ENCODE measurements at regions not wholly inside any gene's neighbourhood (a gene's known extent, or its start where the extent isn't known, plus 50 kb on each side); places are given as distances from the start of the nearest gene placed in this dataset.

- DNase-seq: peak; percentile 36
These were observed 423.1 kb downstream of the MAFB start for GRCh38 chr20:40265825-40266533.

GRCh38 chr20:40262219-40262618 lies 426.8 kb downstream of the MAFB start:
- no peak for DNase-seq

DNA sequence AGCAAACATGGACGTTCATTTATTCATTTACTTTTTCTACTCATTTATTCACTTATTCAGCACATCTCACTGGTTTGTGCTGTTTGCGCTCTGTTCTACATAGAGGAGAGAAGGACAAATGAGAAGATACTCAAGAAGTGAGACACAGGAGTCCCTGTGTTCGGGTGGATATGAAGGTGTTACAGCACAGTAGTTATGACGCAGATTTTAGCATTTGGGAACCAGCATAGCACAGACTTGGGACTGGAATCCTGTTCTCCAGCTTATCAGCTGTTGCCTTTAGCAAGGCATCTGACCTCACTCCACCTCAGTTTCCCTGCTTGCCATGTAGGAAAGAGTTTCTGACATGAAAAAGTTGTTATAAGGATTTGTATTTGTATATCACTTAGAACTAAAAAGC lies 430.1 kb downstream of the MAFB start:
- DNase-seq: no peak

GRCh38 chr20:40257763-40258162 lies 431.3 kb downstream of the MAFB start:
- DNase-seq: no peak

DNA sequence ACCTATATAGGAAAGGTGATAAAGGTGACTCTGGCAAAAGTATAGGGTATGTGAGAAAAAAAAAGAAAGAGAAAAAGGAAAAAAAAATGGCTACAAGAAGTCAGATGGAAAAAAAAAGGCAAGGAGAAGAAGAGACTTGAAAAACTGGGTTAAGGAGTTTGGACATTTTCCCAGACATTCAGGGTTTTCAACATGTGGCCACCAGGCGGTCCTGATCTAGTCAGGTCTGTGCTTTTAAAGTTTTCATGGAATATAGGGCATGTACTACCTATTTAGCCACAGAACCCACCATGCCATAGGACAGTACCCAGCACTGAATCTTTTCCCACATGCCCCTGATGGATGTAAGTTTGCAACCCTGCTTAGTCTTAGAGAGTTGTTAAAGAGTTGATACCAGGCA lies 433.7 kb downstream of the MAFB start:
- no peak for DNase-seq

GRCh38 chr20:40254023-40254772 lies 434.8 kb downstream of the MAFB start:
- no peak for DNase-seq

- DNase-seq: peak; percentile 7
These were observed 437.6 kb downstream of the MAFB start for GRCh38 chr20:40251284-40251932.

- no peak for DNase-seq
These were observed 439.2 kb downstream of the MAFB start for GRCh38 chr20:40249805-40250204.

DNA sequence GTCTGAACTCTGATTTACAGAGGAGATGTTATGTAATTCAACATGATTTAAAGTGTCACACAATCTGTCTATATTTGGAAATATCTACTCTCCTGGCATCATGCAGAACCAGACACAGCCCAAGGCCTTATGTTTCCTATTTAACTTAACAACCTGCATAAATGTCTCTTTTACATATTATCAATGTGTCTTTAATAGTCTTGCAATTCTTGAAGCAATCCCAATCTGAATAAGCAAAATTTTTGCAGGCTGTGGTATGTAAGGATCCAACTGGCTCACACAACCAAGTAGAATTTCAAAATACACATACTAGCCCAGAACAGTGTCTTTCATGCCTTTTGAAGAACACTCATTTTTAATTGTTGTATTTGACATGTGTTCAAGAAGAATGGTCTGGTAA lies 443.2 kb downstream of the MAFB start:
- DNase-seq: no peak

GRCh38 chr20:40244286-40244685 lies 444.8 kb downstream of the MAFB start:
- no peak for DNase-seq

DNA sequence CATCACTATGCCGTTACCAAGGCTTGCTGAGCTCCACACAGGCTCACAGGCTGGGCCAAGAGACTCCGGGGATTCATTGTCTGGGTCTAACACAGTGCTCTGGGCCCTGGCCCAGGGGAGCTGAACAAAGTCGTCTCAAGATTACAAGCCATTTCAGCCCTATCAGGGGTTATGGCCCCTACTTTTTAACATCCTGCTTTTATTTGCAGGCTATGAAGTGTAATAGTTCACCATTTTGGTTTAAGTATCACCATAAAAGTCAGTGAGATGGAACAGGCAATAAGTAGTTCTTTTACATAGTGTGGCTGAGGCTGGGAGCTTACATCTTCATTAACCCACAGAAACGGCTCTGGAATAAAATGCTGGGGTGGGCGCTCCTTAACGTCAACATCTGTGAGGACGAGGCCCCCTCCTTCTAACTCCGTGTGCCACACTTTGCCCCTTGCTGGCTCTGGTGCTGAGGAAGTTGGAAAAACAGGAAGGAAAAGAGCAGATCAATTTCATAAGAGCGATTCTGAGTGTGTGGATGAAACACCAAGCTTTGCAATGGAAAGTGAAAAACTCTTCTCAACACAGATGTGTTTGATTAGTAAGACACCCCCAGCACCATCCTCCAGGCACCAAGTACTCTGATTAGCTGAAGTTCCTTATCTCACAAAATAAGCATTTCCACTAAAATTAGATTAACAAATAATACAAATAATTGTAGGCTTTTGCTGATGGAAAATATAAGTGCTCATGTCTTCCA lies 447.3 kb downstream of the MAFB start:
- DNase-seq: peak; percentile 8

- DNase-seq: no peak
These were observed 450.5 kb downstream of the MAFB start for GRCh38 chr20:40238511-40238910.

- DNase-seq: no peak
These were observed 454.4 kb downstream of the MAFB start for GRCh38 chr20:40234593-40234992.

- DNase-seq: no peak
These were observed 455.6 kb downstream of the MAFB start for GRCh38 chr20:40233406-40233805.

DNA sequence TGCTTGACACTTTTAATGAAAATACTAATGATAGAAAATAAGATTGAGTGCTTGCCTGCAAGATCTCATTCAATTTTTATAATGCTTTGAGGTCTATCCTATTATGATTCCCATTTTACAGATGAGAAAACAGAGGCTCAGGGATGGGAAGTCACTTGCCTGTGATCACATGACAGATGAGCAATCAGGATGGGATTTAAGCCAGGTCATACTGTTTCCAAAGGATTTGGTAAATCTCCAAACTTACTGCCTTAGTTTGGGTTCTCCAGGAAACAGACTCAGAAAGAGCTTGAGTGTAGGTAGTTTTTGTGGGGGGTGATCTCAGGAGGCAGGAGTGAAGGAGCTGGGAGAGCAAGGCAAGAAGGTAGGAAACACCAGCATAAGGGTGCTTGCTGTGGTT lies 456.3 kb downstream of the MAFB start:
- no peak for DNase-seq

- no peak for DNase-seq
These were observed 456.8 kb downstream of the MAFB start for GRCh38 chr20:40232273-40232672.

DNA sequence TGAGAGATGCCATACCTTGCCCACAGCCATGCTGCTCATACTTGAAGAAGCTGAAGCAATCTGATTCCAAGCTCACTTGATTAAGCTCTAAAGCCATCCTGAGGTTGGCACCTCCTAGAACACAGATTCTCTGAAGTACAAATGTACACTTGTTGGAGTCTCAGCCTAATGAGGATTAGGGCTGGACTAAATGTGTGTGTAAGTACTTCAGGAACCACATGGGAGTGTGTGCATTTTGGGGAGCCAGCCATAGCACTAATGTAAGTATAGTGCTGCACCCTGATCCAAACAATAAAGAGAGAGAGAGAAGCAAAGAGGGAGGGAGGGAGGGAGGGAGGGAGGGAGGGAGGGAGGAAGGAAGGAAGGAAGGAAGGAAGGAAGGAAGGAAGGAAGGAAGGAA lies 458.6 kb downstream of the MAFB start:
- DNase-seq: no peak

- DNase-seq: no peak
These were observed 463.4 kb downstream of the MAFB start for GRCh38 chr20:40225596-40225995.

DNA sequence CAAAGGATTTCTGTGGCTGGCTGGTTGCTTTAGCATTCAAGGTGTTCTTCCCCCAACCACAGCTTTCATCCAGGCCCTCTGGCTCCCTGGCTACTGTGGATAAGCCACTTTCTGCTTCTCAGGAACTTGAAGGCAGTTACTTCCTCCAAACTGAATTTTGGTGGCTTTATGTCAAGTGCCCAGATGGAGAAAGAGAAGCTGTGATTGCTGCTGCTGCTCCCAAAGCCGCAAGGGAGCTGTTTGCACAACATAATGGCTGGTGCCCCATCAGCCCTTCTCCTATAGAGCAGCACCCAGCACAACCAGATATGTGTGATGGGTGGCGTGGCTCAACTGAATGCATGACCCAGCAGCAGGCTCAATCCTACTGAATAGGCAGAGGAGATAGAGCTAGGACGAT lies 465.2 kb downstream of the MAFB start:
- DNase-seq: no peak

DNA sequence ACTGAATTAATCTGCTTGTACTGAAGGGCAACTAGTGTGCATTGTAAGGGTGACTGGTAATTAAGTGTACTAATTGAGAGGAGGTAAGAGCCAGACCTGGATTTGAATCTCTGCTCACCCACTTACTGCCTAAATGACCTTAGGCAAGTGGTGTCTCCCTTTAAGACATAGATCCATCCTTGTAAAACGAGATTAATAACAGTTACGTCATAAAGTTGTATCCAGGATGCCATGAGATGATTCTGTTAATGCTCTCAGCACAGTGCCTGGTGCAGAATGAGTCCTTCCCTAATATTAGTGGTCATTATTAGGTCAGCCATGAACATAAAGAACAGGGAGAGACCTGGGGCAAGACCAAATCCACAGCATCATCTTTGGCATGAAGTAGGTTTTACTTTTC lies 470.1 kb downstream of the MAFB start:
- no peak for DNase-seq

DNA sequence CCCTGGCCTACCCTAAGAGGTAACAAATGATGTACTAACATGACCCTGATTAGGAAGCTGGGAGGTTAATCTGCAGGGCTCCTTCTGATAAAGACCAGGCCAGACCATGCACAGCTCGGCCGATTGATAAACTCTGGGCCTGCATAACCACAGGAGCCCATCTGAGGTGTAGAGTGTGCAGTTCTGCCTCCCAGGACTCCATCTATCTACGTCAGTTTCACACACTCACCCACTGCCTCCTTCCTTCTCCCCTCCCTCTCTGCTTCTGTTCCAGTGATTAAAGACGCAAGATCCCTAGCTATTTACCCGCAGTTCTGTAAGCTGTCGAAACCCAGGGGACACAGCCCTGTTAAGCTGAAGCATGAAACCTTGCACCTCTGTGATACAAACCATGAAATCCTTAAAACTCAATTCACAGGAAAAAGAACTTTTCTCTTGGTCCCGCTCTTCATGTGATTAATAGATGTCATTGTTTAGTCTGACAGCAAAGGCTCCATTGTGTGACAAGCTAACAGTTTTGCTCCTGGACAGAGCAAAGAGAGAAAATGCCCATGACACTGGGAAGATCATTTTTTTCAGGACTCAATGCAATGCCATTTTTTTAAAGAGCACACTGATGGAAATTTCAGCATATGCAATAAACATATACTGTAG lies 470.6 kb downstream of the MAFB start:
- DNase-seq: no peak

DNA sequence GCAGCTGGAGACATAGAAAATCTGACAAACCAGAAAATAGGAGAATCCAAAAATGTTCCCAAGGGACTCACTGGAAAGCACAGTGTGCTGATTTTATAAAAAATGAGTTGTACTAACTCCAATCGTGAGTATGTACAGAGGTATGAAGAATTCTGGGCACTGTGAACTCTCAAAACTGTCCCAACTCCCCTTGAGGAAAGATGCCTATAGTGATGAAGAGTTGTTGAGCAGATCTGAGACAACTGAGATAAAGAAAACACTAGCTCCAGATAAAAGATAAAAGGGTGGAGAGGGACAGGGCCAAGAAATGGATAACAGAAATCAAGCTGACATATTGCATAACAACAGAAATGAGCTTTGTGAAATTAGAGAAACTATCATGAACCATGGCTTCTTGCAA lies 481.4 kb downstream of the MAFB start:
- no peak for DNase-seq

- DNase-seq: no peak
These were observed 483.1 kb downstream of the MAFB start for GRCh38 chr20:40205971-40206370.

Measured in NCI-H1092 treated with DMSO at 0.1 percent for 48 hours (cell line).